Activated T-cell treated with anti-CD3 and anti-CD28 coated beads for 48 hours (primary cell): ENCODE measurements at regions not wholly inside any gene's neighbourhood (a gene's known extent, or its start where the extent isn't known, plus 50 kb on each side); places are given as distances from the start of the nearest gene placed in this dataset.

Experiments used
- DNase-seq: peaks from one replicate; pipeline ENCODE4 v3.0.0-alpha.2; 2020; ENCODE audit warnings: low read depth

DNA sequence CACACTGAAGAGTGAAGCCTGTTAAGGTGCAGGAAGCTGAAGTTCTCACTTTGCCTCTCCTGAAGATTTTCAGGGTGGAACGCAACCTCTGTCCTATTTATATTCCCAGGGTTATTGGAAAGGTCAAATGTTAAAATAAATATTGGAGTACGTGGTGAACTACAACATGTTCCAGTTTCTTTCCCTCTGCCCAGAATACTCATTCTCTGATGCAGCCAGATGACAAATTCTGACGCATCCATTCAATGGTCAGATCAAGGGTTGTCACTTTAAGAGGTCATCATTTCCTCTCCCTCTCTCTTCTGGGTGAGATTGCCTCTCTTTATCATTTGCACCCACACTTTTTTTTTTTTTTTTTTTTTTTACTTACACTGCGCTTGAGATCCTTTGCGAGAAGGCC lies 277.1 kb downstream of the BRINP1 start:
- no peak for DNase-seq

DNA sequence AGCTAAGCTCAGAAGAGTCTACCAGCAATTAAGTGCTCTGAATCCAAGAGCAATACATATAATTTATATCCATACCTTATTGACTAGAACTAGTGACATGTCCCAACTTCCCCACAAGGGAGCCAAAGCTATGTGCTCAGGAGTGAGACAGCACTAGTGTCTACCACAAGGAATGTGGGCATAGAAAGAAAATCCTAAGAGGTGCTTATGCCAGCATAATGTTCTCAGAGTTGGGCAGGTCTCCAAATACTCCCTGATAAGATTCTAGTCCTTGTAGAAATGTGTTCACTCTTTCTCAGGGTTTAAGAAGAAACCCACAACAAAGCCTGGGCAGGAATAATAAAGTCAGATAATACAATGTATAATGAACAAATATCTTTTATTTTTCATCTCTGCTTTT lies 275.1 kb downstream of the BRINP1 start:
- no peak for DNase-seq

DNA sequence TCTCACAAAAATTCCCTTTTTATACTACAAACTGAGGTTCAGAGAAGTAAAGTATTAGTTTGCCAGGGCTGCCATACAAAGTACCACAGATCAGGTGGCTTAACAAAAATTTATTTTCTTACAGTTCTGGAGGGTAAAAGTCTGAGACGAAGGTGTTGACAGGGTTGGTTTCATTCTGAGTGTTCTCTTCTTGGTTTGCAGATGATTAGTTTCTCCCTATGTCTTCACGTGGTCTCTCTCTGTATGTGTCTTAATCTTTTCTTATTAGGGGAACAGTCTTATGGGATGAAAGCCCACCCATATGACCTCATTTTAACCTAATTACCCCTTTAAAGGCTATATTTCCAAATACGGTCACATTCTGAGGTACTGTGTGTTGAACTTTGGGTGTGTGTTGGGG lies 274.2 kb downstream of the BRINP1 start:
- DNase-seq: no peak

DNA sequence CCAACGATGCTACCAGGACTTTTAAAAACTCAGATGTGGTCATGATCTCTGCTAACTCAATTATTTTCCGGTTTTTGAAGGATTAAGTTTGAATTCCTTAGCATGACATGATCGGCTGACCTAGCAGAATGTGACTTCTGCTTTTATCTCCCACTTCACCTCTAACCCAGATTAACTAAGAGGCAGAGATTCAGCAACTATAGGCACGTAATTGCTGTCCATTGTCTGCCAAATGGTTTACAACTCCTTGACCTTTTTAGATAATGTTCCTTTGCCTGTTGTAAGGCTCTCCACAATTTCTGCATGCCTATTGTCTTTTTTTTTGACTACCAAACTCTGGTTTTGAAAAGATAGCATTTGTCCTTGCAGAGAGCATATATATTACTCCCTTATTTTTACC lies 268.2 kb downstream of the BRINP1 start:
- DNase-seq: no peak

DNA sequence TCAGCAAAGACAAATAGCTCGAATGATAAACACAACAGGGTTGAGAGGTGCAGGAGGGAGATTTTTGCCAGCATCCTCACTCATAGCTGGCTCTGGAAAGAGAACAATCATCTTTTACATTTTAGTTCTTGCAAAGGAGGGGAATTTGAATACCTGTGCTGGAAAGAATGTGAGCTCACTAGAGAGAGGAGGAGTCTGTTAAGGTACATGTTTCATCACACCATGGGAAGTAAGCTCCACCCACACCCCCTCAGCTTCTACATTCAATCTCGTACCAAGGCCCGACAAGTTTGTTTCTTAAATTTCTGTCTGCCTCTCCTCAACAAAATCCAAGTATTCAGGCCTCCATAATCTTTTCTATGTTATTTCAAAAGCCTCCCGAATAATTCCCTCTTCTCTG lies 254.6 kb downstream of the BRINP1 start:
- DNase-seq: no peak
